K562 (cell line): ENCODE measurements at regions not wholly inside any gene's neighbourhood (a gene's known extent, or its start where the extent isn't known, plus 50 kb on each side); places are given as distances from the start of the nearest gene placed in this dataset.

Source experiments
- ATAC-seq: fragments of 200-7000 bp; cut with Tn5 transposase; 3 replicates; pipeline ENCODE4 v1.9.1; 2020; ENCODE audit warnings: moderate library complexity
- BruUV-seq: library from RNA; stranded (reverse); fragments of 400-500 nt; replicated peaks from 2 replicates; lab custom pipeline; 2021; lab: Mats Ljungman, UMichigan
- CTCF ChIA-PET: fragments of 300-600 bp; formaldehyde crosslinking; extraction: SDS; loops from one replicate; lab custom pipeline; 2021; ENCODE audit warnings: low intra/inter-chr PET ratio; lab: Yijun Ruan, JAX
- POLR2A ChIA-PET: fragments of 300-600, 350-650 bp; sonication (Branson Sonifier 250); formaldehyde crosslinking; extraction: SDS; loops from one replicate; lab custom pipeline; 2021; ENCODE audit warnings: antibody characterized with exemption, inconsistent platforms; lab: Yijun Ruan, JAX
- DNase-seq, 4 experiments: peaks; one replicate each; pipeline versions ENCODE4 v3.0.0 to v3.0.0-alpha.2; 2011 to 2018; ENCODE audit warnings: low spot score in 3 of 4, mixed read lengths in 3 of 4; ENCODE audit errors: extremely low read depth in 1 of 4
- FAIRE-seq: peaks from 2 replicates; lab custom pipeline; 2011; peaks lifted over from hg19 to GRCh38; lab: Jason Lieb, UNC
- H2AFZ ChIP-seq: 2 replicates; pipeline ENCODE4 v1.6.0; 2011; ENCODE audit warnings: low read depth, low read length, control low read depth, inconsistent platforms
- H3K27ac ChIP-seq: fragments of 200-600 bp; 3 replicates; pipeline ENCODE4 v1.8.0; 2011; ENCODE audit warnings: low read depth, mild to moderate bottlenecking, control low read depth, inconsistent platforms, low read length, moderate library complexity, mixed read lengths; ENCODE audit errors: extremely low read depth
- H3K27me3 ChIP-seq, 2 experiments: fragments of 300-600 bp in 1 of 2; 2 replicates in 1 of 2; 3 replicates in 1 of 2; pipeline versions ENCODE4 v1.6.0 to v1.8.0; 2011; ENCODE audit warnings: inconsistent platforms in 2 of 2, low read length in 2 of 2, mild to moderate bottlenecking in 1 of 2, mixed read lengths in 1 of 2, moderate library complexity in 1 of 2; ENCODE audit not compliant: control insufficient read depth in 2 of 2, insufficient read depth in 2 of 2
- H3K36me3 ChIP-seq: fragments of 300-600 bp; 3 replicates; pipeline ENCODE4 v1.8.0; 2011; ENCODE audit warnings: mild to moderate bottlenecking, low read length, inconsistent platforms; ENCODE audit not compliant: control insufficient read depth, insufficient read depth
- H3K4me1 ChIP-seq, 2 experiments: fragments of 200-600 bp in 1 of 2; replicated peaks in 1 of 2; 2 replicates in 1 of 2; 3 replicates in 1 of 2; pipeline versions ENCODE4 v1.5.1 to v1.8.0; 2011; ENCODE audit warnings: inconsistent platforms in 2 of 2, low read length in 2 of 2, mild to moderate bottlenecking in 1 of 2, mixed read lengths in 1 of 2, moderate library complexity in 1 of 2; ENCODE audit not compliant: control insufficient read depth in 2 of 2, insufficient read depth in 2 of 2
- H3K4me2 ChIP-seq: 2 replicates; pipeline ENCODE4 v1.6.1; 2011; ENCODE audit warnings: low read length, control low read depth, inconsistent platforms, mixed read lengths; ENCODE audit not compliant: insufficient read depth
- H3K4me3 ChIP-seq: fragments of 200-600 bp; sonication (generic), shearing (Covaris generic); 2 replicates; pipeline ENCODE4 v1.5.1; 2016; ENCODE audit warnings: control low read depth, inconsistent platforms
- H3K79me2 ChIP-seq: fragments of 200-600 bp; 3 replicates; pipeline ENCODE4 v1.8.0; 2011; ENCODE audit warnings: low read length, inconsistent platforms; ENCODE audit not compliant: control insufficient read depth, insufficient read depth
- H3K9ac ChIP-seq, 2 experiments: 2 replicates each; pipeline versions ENCODE4 v1.6.0 to v1.6.1; 2011; ENCODE audit warnings: low read depth in 2 of 2, low read length in 2 of 2, control low read depth in 1 of 2, inconsistent platforms in 1 of 2, mild to moderate bottlenecking in 1 of 2, mixed read lengths in 1 of 2; ENCODE audit not compliant: insufficient read depth in 1 of 2
- H3K9me1 ChIP-seq: one replicate; pipeline ENCODE4 v1.6.0; 2011; ENCODE audit warnings: inconsistent platforms, mild to moderate bottlenecking, low read length, moderate library complexity; ENCODE audit not compliant: control insufficient read depth, insufficient read depth
- H3K9me3 ChIP-seq: replicated peaks from 2 replicates; pipeline ENCODE4 v1.5.1; 2011; ENCODE audit warnings: low read depth, low read length, inconsistent platforms; ENCODE audit not compliant: control insufficient read depth, insufficient read depth
- H4K20me1 ChIP-seq: replicated peaks from 2 replicates; pipeline ENCODE4 v1.6.1; 2011; ENCODE audit warnings: low read length, inconsistent platforms, mixed read lengths; ENCODE audit not compliant: control insufficient read depth, insufficient read depth
- CC2D1A ChIP-seq: fragments of 450-650 bp; IDR thresholded peaks from 2 replicates; pipeline ENCODE4 v1.6.1; 2017; ENCODE audit warnings: mild to moderate bottlenecking
- CEBPZ ChIP-seq: fragments of 150-350 bp; IDR thresholded peaks from 2 replicates; pipeline ENCODE4 v1.6.1; 2014; ENCODE audit warnings: low read depth, mild to moderate bottlenecking, low read length, borderline replicate concordance
- FOXK2 ChIP-seq, 2 experiments: fragments of 450-650 bp; IDR thresholded peaks in 1 of 2; conservative IDR thresholded peaks in 1 of 2; 2 replicates each; pipeline ENCODE4 v1.6.1; 2016; ENCODE audit warnings: low read depth in 2 of 2, mild to moderate bottlenecking in 1 of 2
- IRF1 ChIP-seq: sonication (generic); formaldehyde crosslinking; IDR thresholded peaks from 2 replicates; pipeline ENCODE4 v1.8.0; 2022; ENCODE audit warnings: missing genetic modification reagents, mild to moderate bottlenecking, borderline replicate concordance
- IRF9 ChIP-seq: fragments of 450-650 bp; IDR thresholded peaks from 2 replicates; pipeline ENCODE4 v1.6.1; 2016; ENCODE audit warnings: missing biosample characterization, missing genetic modification characterization
- KDM5B ChIP-seq: fragments of 200-600 bp; sonication (generic); IDR thresholded peaks from 2 replicates; pipeline ENCODE4 v1.6.1; 2012; ENCODE audit warnings: low read depth, mild to moderate bottlenecking, moderate library complexity, low read length, control low read depth, inconsistent platforms; ENCODE audit not compliant: insufficient replicate concordance
- NR3C1 ChIP-seq: sonication (generic); formaldehyde crosslinking; IDR thresholded peaks from 2 replicates; pipeline ENCODE4 v1.8.1; 2022; ENCODE audit warnings: missing genetic modification reagents
- PKNOX1 ChIP-seq: fragments of 450-650 bp; IDR thresholded peaks from 2 replicates; pipeline ENCODE4 v1.6.1; 2016
- SAFB ChIP-seq: fragments of 200-400 bp; formaldehyde crosslinking; IDR thresholded peaks from 2 replicates; pipeline ENCODE4 v1.6.1; 2017; ENCODE audit warnings: low read depth, low read length, borderline replicate concordance
- UBTF ChIP-seq, 2 experiments: IDR thresholded peaks; 2 replicates each; pipeline ENCODE4 v1.6.1; 2012; ENCODE audit warnings: improper control_type of control experiment in 2 of 2, low read depth in 2 of 2, low read length in 2 of 2, borderline replicate concordance in 1 of 2
- ZNF239 ChIP-seq: fragments of 250-450 bp; sonication (Bioruptor Pico); IDR thresholded peaks from 2 replicates; pipeline ENCODE4 v1.4.0; 2020; ENCODE audit warnings: mild to moderate bottlenecking
- ZNF445 ChIP-seq: fragments of 250-450 bp; sonication (Bioruptor Pico); IDR thresholded peaks from 2 replicates; pipeline ENCODE4 v1.4.0; 2020; ENCODE audit warnings: low read depth, mild to moderate bottlenecking, moderate library complexity
- ZNF586 ChIP-seq: fragments of 450-650 bp; formaldehyde crosslinking; conservative IDR thresholded peaks from 2 replicates; pipeline ENCODE4 v1.4.0; 2020; ENCODE audit warnings: mild to moderate bottlenecking, moderate library complexity
- ZNF707 ChIP-seq: fragments of 250-450 bp; sonication (Bioruptor Pico); conservative IDR thresholded peaks from 2 replicates; pipeline ENCODE4 v1.8.0; 2022; ENCODE audit warnings: inconsistent platforms, mild to moderate bottlenecking, moderate library complexity
- WGBS: fragments of 100-300 bp; shearing (Covaris generic); methylation state at CpG from one replicate; pipeline ENCODE4 v1.1.6; 2016; ENCODE audit warnings: low coverage, mixed read lengths; ENCODE audit not compliant: insufficient coverage; ENCODE audit errors: missing lambda C conversion rate; 5-methylcytosine and 5-hydroxymethylcytosine counted together
- in situ Hi-C: fragments of 300-500 bp; cut with MboI; formaldehyde crosslinking; loops from 4 replicates; pipeline ENCODE4 v1.15.0; 2018; ENCODE audit warnings: inconsistent platforms, mixed read lengths
- intact Hi-C: fragments of 100-400 bp; cut with micrococcal nuclease; formaldehyde crosslinking; loops from 2 replicates; pipeline ENCODE4 v1.14.2; 2022

GRCh38 chr11:38060136-38060535 is 1462.1 kb upstream of the RAG2 start:
- CTCF ChIA-PET, result no interaction called here
- no peak overlapping the region for H2AFZ ChIP-seq
- intact Hi-C loops (no loop called here), in situ Hi-C loops (no loop called here)
- H3K4me3 ChIP-seq, result no peak overlapping the region
- H3K4me1 ChIP-seq, result no peaks in the 10 kb centered on the region; a peak in 1 of 5 replicates
- DNase-seq (no peak), ATAC-seq (no peak), FAIRE-seq (no peak)
- POLR2A ChIA-PET, result interaction anchor here (0.7 kb wide), 1 partner anchor 35 kb away, joined by 3 read pairs; no protein-coding TSS in a partner anchor
- no peak overlapping the region for H3K27ac ChIP-seq
- no peaks in the 10 kb centered on the region for H3K27me3 ChIP-seq
- H4K20me1 ChIP-seq, result no peaks in the 10 kb centered on the region
- no peaks in the 10 kb centered on the region for H3K9me3 ChIP-seq
- H3K79me2 ChIP-seq, result no peaks in the 10 kb centered on the region
- H3K4me2 ChIP-seq, result no peak overlapping the region
- TF ChIP-seq CEBPZ (no peak), FOXK2 (conservative IDR thresholded peaks at IDR 0.05 in 1 of 2, IDR thresholded peaks at IDR 0.05 in 1 of 2; ENCODE audit: low read depth in 2 of 2) (no peak), ZNF239 (CRISPR knock-in tag) (no peak), IRF1 (CRISPR knock-in tag) (no peak), SAFB (no peak), NR3C1 (CRISPR knock-in tag) (no peak), UBTF (IDR thresholded peaks at IDR 0.05; ENCODE audit: borderline replicate concordance in 1 of 2, low read depth in 2 of 2, low read length in 2 of 2) (no peak), KDM5B (no peak), CC2D1A (no peak), ZNF445 (CRISPR knock-in tag) (no peak), PKNOX1 (no peak), ZNF707 (CRISPR knock-in tag) (no peak), IRF9 (tag) (no peak), ZNF586 (no peak)
- no peaks in the 10 kb centered on the region for H3K9me1 ChIP-seq
- no peak overlapping the region for H3K9ac ChIP-seq
- no peaks in the 10 kb centered on the region for H3K36me3 ChIP-seq
- BruUV-seq, result no TSS peak
- 3% methylated on average over 3 of the region's 3 CpGs for WGBS
